Activated CD4-positive, alpha-beta T cell treated with anti-CD3 and anti-CD28 coated beads for 1 hour (primary cell): ENCODE measurements at regions not wholly inside any gene's neighbourhood (a gene's known extent, or its start where the extent isn't known, plus 50 kb on each side); places are given as distances from the start of the nearest gene placed in this dataset.

ENCODE experiments used
- DNase-seq: peaks from one replicate; pipeline ENCODE4 v3.0.0-alpha.2; 2020

GRCh38 chr16:51225878-51226277 is 74.8 kb upstream of the SALL1 start:
- DNase-seq = no peak

DNA sequence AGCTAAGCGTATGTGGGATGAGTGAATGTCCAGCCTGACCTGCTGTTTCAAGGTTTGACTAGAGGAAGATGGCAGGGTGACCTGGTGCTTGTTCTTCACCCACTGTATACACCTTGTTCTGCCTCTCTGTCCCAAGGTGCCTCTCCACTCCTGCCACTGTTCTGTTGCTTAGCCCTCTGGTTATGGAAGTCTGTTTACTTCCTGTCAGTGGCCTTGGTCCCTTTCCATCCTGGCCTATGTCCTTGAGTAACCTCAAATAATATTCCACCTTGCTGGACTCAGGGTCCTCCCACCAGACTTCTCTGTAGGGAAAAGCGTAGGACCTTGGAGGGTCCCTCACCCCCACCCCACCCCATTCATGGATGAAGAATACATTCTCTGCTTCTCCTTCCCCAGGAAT is 73.2 kb upstream of the SALL1 start:
- no peak for DNase-seq

DNA sequence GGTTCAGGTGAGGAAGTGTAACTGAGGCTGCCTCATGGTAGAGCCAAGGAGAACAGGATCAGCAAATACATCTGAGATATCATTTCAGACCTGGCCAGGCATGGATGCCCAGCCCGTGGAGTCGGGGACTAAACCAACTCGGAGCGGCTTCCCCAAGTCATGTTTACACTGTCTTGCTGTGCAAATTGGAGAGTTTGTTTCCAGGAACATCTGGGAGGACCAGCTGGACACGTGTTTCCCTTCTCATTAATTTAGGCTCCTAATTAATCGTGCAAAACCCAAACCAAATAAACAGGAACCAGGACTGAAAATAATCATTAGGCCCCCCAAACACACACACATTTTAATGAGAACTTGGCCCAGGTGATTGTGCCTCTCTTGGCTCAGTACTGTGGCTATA is 70.9 kb upstream of the SALL1 start:
- no peak for DNase-seq

GRCh38 chr16:51211148-51211547 is 60.1 kb upstream of the SALL1 start:
- DNase-seq = no peak

GRCh38 chr16:51210087-51210486 is 59.0 kb upstream of the SALL1 start:
- DNase-seq = no peak

GRCh38 chr16:51201604-51202003 is 50.5 kb upstream of the SALL1 start:
- no peak for DNase-seq
